H9 (cell line): ENCODE measurements at regions not wholly inside any gene's neighbourhood (a gene's known extent, or its start where the extent isn't known, plus 50 kb on each side); places are given as distances from the start of the nearest gene placed in this dataset.
A peak's percentile ranks its signal among the peaks of the same experiment; 100 is the strongest.

Experiments used
- DNase-seq: peaks from one replicate; pipeline ENCODE4 v3.0.0-alpha.2; 2017
- H2AFZ ChIP-seq: one replicate; pipeline ENCODE4 v1.6.1; 2013; ENCODE audit warnings: mild to moderate bottlenecking, low read length, control low read depth, moderate library complexity
- H2AK5ac ChIP-seq: 2 replicates; pipeline ENCODE4 v1.6.1; 2013; ENCODE audit warnings: low read length, control low read depth, mixed read lengths; ENCODE audit not compliant: insufficient read length
- H2BK120ac ChIP-seq: one replicate; pipeline ENCODE4 v1.6.1; 2013; ENCODE audit warnings: low read depth, mild to moderate bottlenecking, low read length, control low read depth, inconsistent platforms; ENCODE audit not compliant: poor library complexity, severe bottlenecking
- H2BK12ac ChIP-seq: 2 replicates; pipeline ENCODE4 v1.6.1; 2013; ENCODE audit warnings: low read length, control low read depth, mixed read lengths, low read depth; ENCODE audit not compliant: insufficient read length
- H2BK15ac ChIP-seq: 2 replicates; pipeline ENCODE4 v1.6.1; 2013; ENCODE audit warnings: low read depth, low read length, control low read depth
- H2BK20ac ChIP-seq: one replicate; pipeline ENCODE4 v1.6.1; 2013; ENCODE audit warnings: low read depth, mild to moderate bottlenecking, low read length, control low read depth, inconsistent platforms; ENCODE audit not compliant: poor library complexity, severe bottlenecking
- H2BK5ac ChIP-seq: 2 replicates; pipeline ENCODE4 v1.6.1; 2013; ENCODE audit warnings: low read length, control low read depth, mixed read lengths; ENCODE audit not compliant: insufficient read length
- H3K14ac ChIP-seq: 2 replicates; pipeline ENCODE4 v1.6.1; 2013; ENCODE audit warnings: low read length, control low read depth; ENCODE audit not compliant: insufficient read depth
- H3K18ac ChIP-seq: 2 replicates; pipeline ENCODE4 v1.6.1; 2013; ENCODE audit warnings: low read depth, mild to moderate bottlenecking, mixed read lengths, low read length, control low read depth; ENCODE audit not compliant: insufficient read length
- H3K23ac ChIP-seq: 2 replicates; pipeline ENCODE4 v1.6.1; 2013; ENCODE audit warnings: low read length, control low read depth, mixed read lengths, low read depth; ENCODE audit not compliant: insufficient read length
- H3K23me2 ChIP-seq: 2 replicates; pipeline ENCODE4 v1.6.1; 2013; ENCODE audit warnings: low read depth, mild to moderate bottlenecking, mixed read lengths, low read length, control low read depth; ENCODE audit not compliant: insufficient read length, poor library complexity, severe bottlenecking
- H3K27ac ChIP-seq: 2 replicates; pipeline ENCODE4 v1.5.1; 2013; ENCODE audit warnings: low read length, control low read depth, mixed read lengths, low read depth; ENCODE audit not compliant: insufficient read length
- H3K27me3 ChIP-seq: 2 replicates; pipeline ENCODE4 v1.6.1; 2013; ENCODE audit warnings: low read length, control low read depth, inconsistent platforms; ENCODE audit not compliant: insufficient read depth
- H3K4ac ChIP-seq: 2 replicates; pipeline ENCODE4 v1.6.1; 2013; ENCODE audit warnings: low read depth, mild to moderate bottlenecking, control low read depth, inconsistent platforms, low read length, moderate library complexity
- H3K4me1 ChIP-seq: 2 replicates; pipeline ENCODE4 v1.6.1; 2013; ENCODE audit warnings: low read length, control low read depth, inconsistent platforms; ENCODE audit not compliant: insufficient read depth
- H3K4me2 ChIP-seq: 2 replicates; pipeline ENCODE4 v1.6.1; 2013; ENCODE audit warnings: low read length, control low read depth, mixed read lengths; ENCODE audit not compliant: insufficient read length, insufficient read depth
- H3K56ac ChIP-seq: 2 replicates; pipeline ENCODE4 v1.6.1; 2013; ENCODE audit warnings: low read depth, mild to moderate bottlenecking, mixed read lengths, low read length, control low read depth; ENCODE audit not compliant: insufficient read length
- H3K79me1 ChIP-seq: 2 replicates; pipeline ENCODE4 v1.6.1; 2013; ENCODE audit warnings: low read depth, mild to moderate bottlenecking, moderate library complexity, low read length, control low read depth, inconsistent platforms; ENCODE audit not compliant: insufficient read depth, poor library complexity, severe bottlenecking
- H3K79me2 ChIP-seq: 2 replicates; pipeline ENCODE4 v1.6.1; 2013; ENCODE audit warnings: low read length, control low read depth, inconsistent platforms; ENCODE audit not compliant: insufficient read depth
- H3K9ac ChIP-seq: 2 replicates; pipeline ENCODE4 v1.6.1; 2013; ENCODE audit warnings: low read length, control low read depth, mixed read lengths; ENCODE audit not compliant: insufficient read length; ENCODE audit errors: extremely low read depth
- H3K9me3 ChIP-seq: one replicate; pipeline ENCODE4 v1.6.1; 2013; ENCODE audit warnings: low read depth, low read length, inconsistent platforms; ENCODE audit not compliant: control insufficient read depth
- H3T11ph ChIP-seq: one replicate; pipeline ENCODE4 v1.6.1; 2013; ENCODE audit warnings: mild to moderate bottlenecking, low read length, control low read depth, inconsistent platforms
- H4K20me1 ChIP-seq: one replicate; pipeline ENCODE4 v1.6.1; 2013; ENCODE audit not compliant: control insufficient read depth, insufficient read length, insufficient read depth
- H4K5ac ChIP-seq: 2 replicates; pipeline ENCODE4 v1.6.1; 2013; ENCODE audit warnings: low read depth, mild to moderate bottlenecking, mixed read lengths, low read length, control low read depth; ENCODE audit not compliant: insufficient read length
- H4K8ac ChIP-seq: replicated peaks from 2 replicates; pipeline ENCODE4 v1.6.1; 2013; ENCODE audit warnings: low read length, control low read depth, mixed read lengths, low read depth; ENCODE audit not compliant: insufficient read length
- H4K91ac ChIP-seq: 2 replicates; pipeline ENCODE4 v1.6.1; 2013; ENCODE audit warnings: low read depth, mild to moderate bottlenecking, moderate library complexity, mixed read lengths, low read length, control low read depth; ENCODE audit not compliant: insufficient read length
- H3K27ac Mint-ChIP-seq, 3 experiments: 2 replicates in 2 of 3; 3 replicates in 1 of 3; pipeline ENCODE4 v1.8.0; 2020 to 2021; ENCODE audit warnings: mixed read lengths in 3 of 3, mild to moderate bottlenecking in 1 of 3, moderate library complexity in 1 of 3
- H3K27me3 Mint-ChIP-seq: 2 replicates; pipeline ENCODE4 v1.8.0; 2021; ENCODE audit warnings: low read depth, mild to moderate bottlenecking, moderate library complexity, mixed read lengths
- H3K36me3 Mint-ChIP-seq, 3 experiments: 2 replicates in 2 of 3; 3 replicates in 1 of 3; pipeline ENCODE4 v1.8.0; 2020 to 2021; ENCODE audit warnings: low read depth in 3 of 3, mixed read lengths in 3 of 3; ENCODE audit not compliant: insufficient read depth in 1 of 3
- H3K4me1 Mint-ChIP-seq, 2 experiments: 2 replicates each; pipeline ENCODE4 v1.8.0; 2020; ENCODE audit warnings: mixed read lengths in 2 of 2
- H3K4me3 Mint-ChIP-seq, 2 experiments: 2 replicates in 1 of 2; 3 replicates in 1 of 2; pipeline ENCODE4 v1.8.0; 2020 to 2021; ENCODE audit warnings: mild to moderate bottlenecking in 2 of 2, mixed read lengths in 2 of 2, moderate library complexity in 1 of 2
- H3K9me3 Mint-ChIP-seq, 2 experiments: 2 replicates in 1 of 2; 3 replicates in 1 of 2; pipeline ENCODE4 v1.8.0; 2020; ENCODE audit warnings: mild to moderate bottlenecking in 2 of 2, mixed read lengths in 2 of 2, moderate library complexity in 1 of 2
- CTCF ChIP-seq: fragments of 200-600 bp; sonication (generic); conservative IDR thresholded peaks from 3 replicates; pipeline ENCODE4 v1.8.0; 2021; ENCODE audit warnings: antibody characterized with exemption, mild to moderate bottlenecking
- WGBS: extraction: QIAGEN DNeasy Blood & Tissue Kit; methylation state at CpG from one replicate; pipeline ENCODE4 v1.1.7; 2013; ENCODE audit warnings: missing lambda C conversion rate, low lambda C conversion rate, mixed read lengths; ENCODE audit not compliant: insufficient read length; ENCODE audit errors: extremely low coverage; 5-methylcytosine and 5-hydroxymethylcytosine counted together

- Histone ChIP-seq H2AK5ac (no peak overlapping the region), H2BK12ac (no peak overlapping the region), H2AFZ (no peak overlapping the region), H4K91ac (no peak overlapping the region), H3K27me3 (no peaks in the 10 kb centered on the region), H3K4me2 (no peak overlapping the region), H3K9ac (no peak overlapping the region), H3K27ac (no peak overlapping the region), H3K14ac (no peak overlapping the region), H3K4me1 (peaks cover 4% of the 10 kb centered on the region; the same call in 1 of the 2 replicates), H3K9me3 (no peaks in the 10 kb centered on the region), H3K79me1 (no peaks in the 10 kb centered on the region), H3K56ac (no peak overlapping the region), H2BK15ac (no peak overlapping the region), H3K79me2 (no peaks in the 10 kb centered on the region), H2BK5ac (no peak overlapping the region), H3K23me2 (no peaks in the 10 kb centered on the region), H4K5ac (no peak overlapping the region), H3K23ac (no peak overlapping the region), H4K8ac (no peak overlapping the region), H3K18ac (no peak overlapping the region), H2BK120ac (no peak overlapping the region), H3T11ph (no peak overlapping the region), H3K4ac (no peak overlapping the region), H4K20me1 (no peaks in the 10 kb centered on the region), H2BK20ac (no peak overlapping the region)
- Mint-ChIP-seq H3K27me3 (no peaks in the 10 kb centered on the region), H3K4me3 (no peak overlapping the region), H3K27ac (no peak overlapping the region), H3K4me1 (peaks cover 5% of the 10 kb centered on the region in 2 experiments), H3K9me3 (peaks cover 24 to 46% of the 10 kb centered on the region in 2 experiments), H3K36me3 (peaks cover 0 to 25% (median 15%) of the 10 kb centered on the region in 3 experiments; a peak in 6 of 7 replicates)
- no CpG with 5 or more reads among the region's 2 CpGs for WGBS
- DNase-seq = peak; percentile 66
- TF ChIP-seq CTCF = peak; percentile 76
These were observed 415.1 kb downstream of the NPIPA8 start for GRCh38 chr16:17921357-17921978.
